Endothelial cell of umbilical vein (primary cell): ENCODE measurements at regions not wholly inside any gene's neighbourhood (a gene's known extent, or its start where the extent isn't known, plus 50 kb on each side); places are given as distances from the start of the nearest gene placed in this dataset.
A peak's percentile ranks its signal among the peaks of the same experiment; 100 is the strongest.

Experiments used
- BruUV-seq: library from RNA; stranded (reverse); fragments of 400-500 nt; replicated peaks from 2 replicates; lab custom pipeline; 2021; lab: Mats Ljungman, UMichigan
- CTCF ChIA-PET: fragments of 300-600, 350-600 bp; sonication (Branson Sonifier 250); formaldehyde crosslinking; loops from one replicate; lab custom pipeline; 2021; ENCODE audit warnings: antibody characterized with exemption, inconsistent platforms; lab: Charles Lee
- POLR2A ChIA-PET: fragments of 300-600, 350-600 bp; sonication (Branson Sonifier 250); formaldehyde crosslinking; loops from one replicate; lab custom pipeline; 2021; ENCODE audit warnings: antibody characterized with exemption, inconsistent platforms; lab: Charles Lee
- DNase-seq: peaks from one replicate; pipeline ENCODE4 v3.0.0-alpha.2; 2011; ENCODE audit warnings: low read depth, low spot score
- FAIRE-seq: peaks from 2 replicates; lab custom pipeline; 2011; peaks lifted over from hg19 to GRCh38; lab: Jason Lieb, UNC
- H2AFZ ChIP-seq: 2 replicates; pipeline ENCODE4 v1.6.0; 2012; ENCODE audit warnings: low read depth, low read length, control low read depth, inconsistent platforms
- H3K27ac ChIP-seq: 2 replicates; pipeline ENCODE4 v1.5.1; 2011; ENCODE audit warnings: low read depth, mild to moderate bottlenecking, control low read depth, low read length, moderate library complexity; ENCODE audit not compliant: insufficient read depth
- H3K27me3 ChIP-seq, 2 experiments: 2 replicates each; pipeline versions ENCODE4 v1.6.0 to v1.6.1; 2011; ENCODE audit warnings: low read length in 2 of 2, mixed read lengths in 1 of 2; ENCODE audit not compliant: control insufficient read depth in 2 of 2, insufficient read depth in 2 of 2
- H3K36me3 ChIP-seq, 2 experiments: 2 replicates in 1 of 2; 3 replicates in 1 of 2; pipeline ENCODE4 v1.5.1; 2011; ENCODE audit warnings: low read length in 2 of 2, mild to moderate bottlenecking in 1 of 2, moderate library complexity in 1 of 2; ENCODE audit not compliant: control insufficient read depth in 2 of 2, insufficient read depth in 2 of 2; ENCODE audit errors: extremely low read depth in 1 of 2
- H3K4me1 ChIP-seq: 3 replicates; pipeline ENCODE4 v1.5.1; 2011; ENCODE audit warnings: mild to moderate bottlenecking, low read length; ENCODE audit not compliant: control insufficient read depth, insufficient read depth; ENCODE audit errors: extremely low read depth
- H3K4me2 ChIP-seq: 2 replicates; pipeline ENCODE4 v1.6.1; 2011; ENCODE audit warnings: low read length, control low read depth, mixed read lengths; ENCODE audit not compliant: insufficient read depth
- H3K4me3 ChIP-seq, 3 experiments: fragments of 200-600 bp in 1 of 3; sonication (generic), shearing (Covaris generic) in 1 of 3; replicated peaks in 1 of 3; 2 replicates each; pipeline ENCODE4 v1.5.1; 2011 to 2016; ENCODE audit warnings: control low read depth in 3 of 3, low read length in 3 of 3, mild to moderate bottlenecking in 2 of 3, inconsistent platforms in 1 of 3, low read depth in 1 of 3, moderate library complexity in 1 of 3; ENCODE audit not compliant: insufficient read depth in 1 of 3
- H3K79me2 ChIP-seq: 2 replicates; pipeline ENCODE4 v1.6.0; 2012; ENCODE audit warnings: low read length, inconsistent platforms; ENCODE audit not compliant: control insufficient read depth, insufficient read depth
- H3K9ac ChIP-seq: replicated peaks from 2 replicates; pipeline ENCODE3; 2011; ENCODE audit warnings: low read length, control low read depth; ENCODE audit not compliant: insufficient read depth; ENCODE audit errors: extremely low read depth
- H3K9me1 ChIP-seq: replicated peaks from 3 replicates; pipeline ENCODE4 v1.6.0; 2011; ENCODE audit warnings: mild to moderate bottlenecking, low read length; ENCODE audit not compliant: control insufficient read depth, insufficient read depth; ENCODE audit errors: extremely low read depth
- H3K9me3 ChIP-seq: replicated peaks from 2 replicates; pipeline ENCODE4 v1.5.1; 2012; ENCODE audit warnings: low read length, inconsistent platforms; ENCODE audit not compliant: control insufficient read depth, insufficient read depth
- H4K20me1 ChIP-seq: replicated peaks from 2 replicates; pipeline ENCODE3; 2011; ENCODE audit warnings: mild to moderate bottlenecking, low read length; ENCODE audit not compliant: control insufficient read depth, insufficient read depth; ENCODE audit errors: extremely low read depth
- EZH2 ChIP-seq: IDR thresholded peaks from 2 replicates; pipeline ENCODE4 v1.6.1; 2012; ENCODE audit warnings: borderline replicate concordance, low read depth, mild to moderate bottlenecking, moderate library complexity, low read length, inconsistent platforms; ENCODE audit not compliant: severe bottlenecking
- FOS ChIP-seq: IDR thresholded peaks from 2 replicates; pipeline ENCODE4 v1.6.1; 2011; ENCODE audit warnings: mild to moderate bottlenecking, low read length, moderate library complexity, borderline replicate concordance; ENCODE audit not compliant: insufficient read depth
- GATA2 ChIP-seq: IDR thresholded peaks from 2 replicates; pipeline ENCODE4 v1.7.0; 2011; ENCODE audit warnings: low read depth, mild to moderate bottlenecking, moderate library complexity, mixed read lengths, low read length; ENCODE audit not compliant: insufficient read length, insufficient read depth
- JUN ChIP-seq: IDR thresholded peaks from 2 replicates; pipeline ENCODE4 v1.6.1; 2011; ENCODE audit warnings: borderline replicate concordance, low read depth; ENCODE audit not compliant: insufficient read length, insufficient read depth
- MYC ChIP-seq: IDR thresholded peaks from one replicate; pipeline ENCODE4 v1.6.1; 2011; ENCODE audit warnings: mild to moderate bottlenecking, low read depth, low read length
- POLR2A ChIP-seq: IDR thresholded peaks from 2 replicates; pipeline ENCODE4 v1.6.1; 2012; ENCODE audit warnings: low read depth, mild to moderate bottlenecking, control low read depth, low read length
- POLR2AphosphoS5 ChIP-seq: IDR thresholded peaks from 2 replicates; pipeline ENCODE4 v1.6.1; 2012; ENCODE audit warnings: low read depth, mild to moderate bottlenecking, control low read depth, low read length, moderate library complexity; ENCODE audit not compliant: insufficient read depth
- dilution Hi-C: fragments of 300-500 bp; cut with MboI; formaldehyde crosslinking; loops from one replicate; pipeline ENCODE4 v1.15.0; 2019; ENCODE audit warnings: low sequenced_read_pairs; ENCODE audit not compliant: extremely low pct_ligation_motif_present
- intact Hi-C: fragments of 100-400 bp; cut with micrococcal nuclease; formaldehyde crosslinking; loops from one replicate; pipeline ENCODE4 v1.10.0; 2022
- TF ChIP-seq, protein P1 (sequence below): IDR thresholded peaks from 2 replicates; pipeline ENCODE4 v1.6.1; 2011; ENCODE audit not compliant: insufficient read depth, insufficient read length
- TF ChIP-seq, protein P2 (sequence below), 2 donors: IDR thresholded peaks; 1 replicate in 1 of 2; 2 replicates in 1 of 2; pipeline ENCODE4 v1.5.1; 2011; ENCODE audit warnings: low read length in 2 of 2, mild to moderate bottlenecking in 2 of 2, moderate library complexity in 2 of 2, control low read depth in 1 of 2, inconsistent platforms in 1 of 2, low read depth in 1 of 2; ENCODE audit not compliant: insufficient read depth in 1 of 2; ENCODE audit errors: extremely low read depth in 1 of 2

DNA sequence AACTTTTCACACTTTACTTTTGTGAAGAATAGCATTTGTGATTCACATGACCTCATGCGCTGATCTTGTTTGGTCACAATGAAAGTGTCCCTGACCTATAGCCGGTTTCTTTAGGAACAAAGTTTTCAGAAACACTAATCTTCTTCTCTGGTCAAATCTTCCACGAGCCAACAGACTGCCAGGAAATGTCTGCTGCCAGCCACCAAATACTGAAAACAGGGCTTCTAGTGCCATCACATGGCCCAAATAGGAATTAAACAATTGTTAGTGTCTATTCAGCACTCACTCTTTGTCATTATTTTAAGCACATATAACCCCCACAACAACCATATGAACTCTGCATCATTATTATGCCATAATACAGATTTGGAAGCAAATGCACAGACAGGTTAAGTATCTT, 286.5 kb upstream of the SYT4 start:
- ChIA-PET POLR2A (no interaction called here), CTCF (interaction anchor here (1.1 to 4.4 kb wide), 3 partner anchors 967 to 1536 kb away, joined by 3 to 21 read pairs (median 6); no protein-coding TSS in a partner anchor)
- Histone ChIP-seq H3K79me2 (no peaks in the 10 kb centered on the region), H3K27me3 (no peaks in the 10 kb centered on the region), H3K9me3 (no peaks in the 10 kb centered on the region), H3K4me1 (no peaks in the 10 kb centered on the region), H3K27ac (no peak overlapping the region), H3K36me3 (no peaks in the 10 kb centered on the region), H3K9ac (no peak overlapping the region), H2AFZ (no peak overlapping the region), H3K9me1 (no peaks in the 10 kb centered on the region), H3K4me2 (no peak overlapping the region), H3K4me3 (no peak overlapping the region), H4K20me1 (no peaks in the 10 kb centered on the region)
- no TSS peak for BruUV-seq
- intact Hi-C loops (loop anchor here (1.0 to 10.0 kb wide), 3 partner anchors 289 to 1449 kb away; partner anchors contain the start of gene SYT4), dilution Hi-C loops (no loop called here)
- peak; percentile 48 for DNase-seq
- TF ChIP-seq GATA2 (no peak), POLR2A (no peak), FOS (no peak), EZH2 (no peak), POLR2AphosphoS5 (no peak), JUN (no peak), MYC (no peak)
- TF ChIP-seq, protein P1, sequence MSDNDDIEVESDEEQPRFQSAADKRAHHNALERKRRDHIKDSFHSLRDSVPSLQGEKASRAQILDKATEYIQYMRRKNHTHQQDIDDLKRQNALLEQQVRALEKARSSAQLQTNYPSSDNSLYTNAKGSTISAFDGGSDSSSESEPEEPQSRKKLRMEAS = no peak
- TF ChIP-seq, protein P2, sequence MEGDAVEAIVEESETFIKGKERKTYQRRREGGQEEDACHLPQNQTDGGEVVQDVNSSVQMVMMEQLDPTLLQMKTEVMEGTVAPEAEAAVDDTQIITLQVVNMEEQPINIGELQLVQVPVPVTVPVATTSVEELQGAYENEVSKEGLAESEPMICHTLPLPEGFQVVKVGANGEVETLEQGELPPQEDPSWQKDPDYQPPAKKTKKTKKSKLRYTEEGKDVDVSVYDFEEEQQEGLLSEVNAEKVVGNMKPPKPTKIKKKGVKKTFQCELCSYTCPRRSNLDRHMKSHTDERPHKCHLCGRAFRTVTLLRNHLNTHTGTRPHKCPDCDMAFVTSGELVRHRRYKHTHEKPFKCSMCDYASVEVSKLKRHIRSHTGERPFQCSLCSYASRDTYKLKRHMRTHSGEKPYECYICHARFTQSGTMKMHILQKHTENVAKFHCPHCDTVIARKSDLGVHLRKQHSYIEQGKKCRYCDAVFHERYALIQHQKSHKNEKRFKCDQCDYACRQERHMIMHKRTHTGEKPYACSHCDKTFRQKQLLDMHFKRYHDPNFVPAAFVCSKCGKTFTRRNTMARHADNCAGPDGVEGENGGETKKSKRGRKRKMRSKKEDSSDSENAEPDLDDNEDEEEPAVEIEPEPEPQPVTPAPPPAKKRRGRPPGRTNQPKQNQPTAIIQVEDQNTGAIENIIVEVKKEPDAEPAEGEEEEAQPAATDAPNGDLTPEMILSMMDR (IDR thresholded peaks at IDR 0.05; ENCODE audit: extremely low read depth in 1 of 2, insufficient read depth in 1 of 2, low read depth in 1 of 2, low read length in 2 of 2) = no peak
- FAIRE-seq = no peak
